ENCODE measurements at regions not wholly inside any gene's neighbourhood (a gene's known extent, or its start where the extent isn't known, plus 50 kb on each side); places are given as distances from the start of the nearest gene placed in this dataset.

DNA sequence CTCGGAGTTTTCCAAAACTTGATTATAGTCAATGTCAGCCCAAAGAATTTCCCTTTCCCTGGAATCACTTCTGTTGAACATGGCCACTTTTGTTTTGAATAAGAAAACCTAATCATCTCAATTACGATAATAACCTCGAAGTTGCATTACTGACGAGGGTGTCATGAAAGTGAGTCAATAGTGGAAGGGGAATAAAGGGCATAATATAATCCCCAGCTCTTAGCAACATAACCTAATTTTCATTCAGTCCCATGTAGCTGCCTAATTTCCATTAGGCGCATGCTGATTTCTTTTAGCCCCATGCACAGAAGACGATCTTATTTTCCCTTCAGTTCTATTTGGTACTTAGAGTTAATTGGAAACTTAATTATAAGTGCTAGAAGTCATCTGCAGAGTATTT lies 51.1 kb upstream of the RAPH1 start:
- no peak for TF ChIP-seq CTCF (IDR thresholded peaks at IDR 0.05)
- no peak for TF ChIP-seq POLR2A (IDR thresholded peaks at IDR 0.05)
